ENCODE measurements at regions not wholly inside any gene's neighbourhood (a gene's known extent, or its start where the extent isn't known, plus 50 kb on each side); places are given as distances from the start of the nearest gene placed in this dataset.

DNA sequence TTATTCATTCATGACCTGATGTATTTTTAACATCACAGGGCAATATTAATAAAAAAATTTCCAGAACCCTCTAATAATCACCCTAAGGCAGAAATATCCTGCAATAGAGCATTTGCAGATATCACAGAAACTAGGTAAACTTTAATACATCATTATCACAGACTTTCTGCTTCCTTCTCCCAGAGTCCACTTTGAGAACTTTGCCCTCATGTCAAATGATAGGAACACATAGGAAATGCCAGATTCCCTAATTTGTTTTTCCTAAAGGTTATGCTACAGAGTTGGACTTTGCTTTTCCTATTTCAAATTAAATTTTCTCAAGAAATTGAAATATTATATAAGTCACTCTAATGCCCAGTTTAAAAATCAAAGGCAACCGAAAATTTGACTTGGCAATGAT lies 352.8 kb upstream of the LRP1B start:
- TF ChIP-seq, protein P1, sequence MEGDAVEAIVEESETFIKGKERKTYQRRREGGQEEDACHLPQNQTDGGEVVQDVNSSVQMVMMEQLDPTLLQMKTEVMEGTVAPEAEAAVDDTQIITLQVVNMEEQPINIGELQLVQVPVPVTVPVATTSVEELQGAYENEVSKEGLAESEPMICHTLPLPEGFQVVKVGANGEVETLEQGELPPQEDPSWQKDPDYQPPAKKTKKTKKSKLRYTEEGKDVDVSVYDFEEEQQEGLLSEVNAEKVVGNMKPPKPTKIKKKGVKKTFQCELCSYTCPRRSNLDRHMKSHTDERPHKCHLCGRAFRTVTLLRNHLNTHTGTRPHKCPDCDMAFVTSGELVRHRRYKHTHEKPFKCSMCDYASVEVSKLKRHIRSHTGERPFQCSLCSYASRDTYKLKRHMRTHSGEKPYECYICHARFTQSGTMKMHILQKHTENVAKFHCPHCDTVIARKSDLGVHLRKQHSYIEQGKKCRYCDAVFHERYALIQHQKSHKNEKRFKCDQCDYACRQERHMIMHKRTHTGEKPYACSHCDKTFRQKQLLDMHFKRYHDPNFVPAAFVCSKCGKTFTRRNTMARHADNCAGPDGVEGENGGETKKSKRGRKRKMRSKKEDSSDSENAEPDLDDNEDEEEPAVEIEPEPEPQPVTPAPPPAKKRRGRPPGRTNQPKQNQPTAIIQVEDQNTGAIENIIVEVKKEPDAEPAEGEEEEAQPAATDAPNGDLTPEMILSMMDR (IDR thresholded peaks at IDR 0.05) = no peak
- no peak for TF ChIP-seq POLR2AphosphoS5 (IDR thresholded peaks at IDR 0.05; ENCODE audit: low read depth, low read length)
- TF ChIP-seq, protein P2, sequence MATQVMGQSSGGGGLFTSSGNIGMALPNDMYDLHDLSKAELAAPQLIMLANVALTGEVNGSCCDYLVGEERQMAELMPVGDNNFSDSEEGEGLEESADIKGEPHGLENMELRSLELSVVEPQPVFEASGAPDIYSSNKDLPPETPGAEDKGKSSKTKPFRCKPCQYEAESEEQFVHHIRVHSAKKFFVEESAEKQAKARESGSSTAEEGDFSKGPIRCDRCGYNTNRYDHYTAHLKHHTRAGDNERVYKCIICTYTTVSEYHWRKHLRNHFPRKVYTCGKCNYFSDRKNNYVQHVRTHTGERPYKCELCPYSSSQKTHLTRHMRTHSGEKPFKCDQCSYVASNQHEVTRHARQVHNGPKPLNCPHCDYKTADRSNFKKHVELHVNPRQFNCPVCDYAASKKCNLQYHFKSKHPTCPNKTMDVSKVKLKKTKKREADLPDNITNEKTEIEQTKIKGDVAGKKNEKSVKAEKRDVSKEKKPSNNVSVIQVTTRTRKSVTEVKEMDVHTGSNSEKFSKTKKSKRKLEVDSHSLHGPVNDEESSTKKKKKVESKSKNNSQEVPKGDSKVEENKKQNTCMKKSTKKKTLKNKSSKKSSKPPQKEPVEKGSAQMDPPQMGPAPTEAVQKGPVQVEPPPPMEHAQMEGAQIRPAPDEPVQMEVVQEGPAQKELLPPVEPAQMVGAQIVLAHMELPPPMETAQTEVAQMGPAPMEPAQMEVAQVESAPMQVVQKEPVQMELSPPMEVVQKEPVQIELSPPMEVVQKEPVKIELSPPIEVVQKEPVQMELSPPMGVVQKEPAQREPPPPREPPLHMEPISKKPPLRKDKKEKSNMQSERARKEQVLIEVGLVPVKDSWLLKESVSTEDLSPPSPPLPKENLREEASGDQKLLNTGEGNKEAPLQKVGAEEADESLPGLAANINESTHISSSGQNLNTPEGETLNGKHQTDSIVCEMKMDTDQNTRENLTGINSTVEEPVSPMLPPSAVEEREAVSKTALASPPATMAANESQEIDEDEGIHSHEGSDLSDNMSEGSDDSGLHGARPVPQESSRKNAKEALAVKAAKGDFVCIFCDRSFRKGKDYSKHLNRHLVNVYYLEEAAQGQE (IDR thresholded peaks at IDR 0.05; ENCODE audit: insufficient read depth in 1 of 2, low read depth in 2 of 2, low read length in 1 of 2) = no peak
- TF ChIP-seq SIN3A (IDR thresholded peaks at IDR 0.05; ENCODE audit: borderline replicate concordance, insufficient read depth, low read depth, low read length) = no peak
- TF ChIP-seq TCF7L2 (IDR thresholded peaks at IDR 0.05; ENCODE audit: low read depth, low read length) = no peak
